NCI-H1417 treated with DMSO at 0.1 percent for 48 hours (cell line): ENCODE measurements at regions not wholly inside any gene's neighbourhood (a gene's known extent, or its start where the extent isn't known, plus 50 kb on each side); places are given as distances from the start of the nearest gene placed in this dataset.
"Not testable (repeated sequence)": the region's sequence is repeated elsewhere in the genome, so short reads cannot be mapped to it uniquely, and the experiment has no call there.

Experiments
- DNase-seq: peaks from one replicate; lab custom pipeline; 2025; lab: John Stamatoyannopoulos, UW

DNA sequence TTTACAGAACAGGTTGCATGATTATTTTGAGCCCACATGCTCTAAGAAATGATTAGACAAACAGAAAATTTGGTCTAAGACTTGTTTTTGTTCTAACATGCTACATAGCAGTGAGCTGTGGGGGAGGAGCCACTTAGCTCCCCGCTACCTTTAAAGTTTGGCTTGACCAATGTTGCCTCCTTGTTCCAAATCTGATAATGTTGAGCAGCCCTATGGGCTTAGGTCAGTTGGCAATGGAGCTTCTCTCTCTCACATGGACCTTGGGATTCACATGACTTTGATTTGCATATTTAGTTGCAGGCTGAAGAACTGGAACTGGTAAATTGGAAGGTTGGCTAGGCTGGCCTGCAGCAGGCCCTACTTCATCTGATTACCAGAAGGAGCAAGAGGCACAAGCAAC is 116.4 kb downstream of the EBLN2 start:
- no peak for DNase-seq

DNA sequence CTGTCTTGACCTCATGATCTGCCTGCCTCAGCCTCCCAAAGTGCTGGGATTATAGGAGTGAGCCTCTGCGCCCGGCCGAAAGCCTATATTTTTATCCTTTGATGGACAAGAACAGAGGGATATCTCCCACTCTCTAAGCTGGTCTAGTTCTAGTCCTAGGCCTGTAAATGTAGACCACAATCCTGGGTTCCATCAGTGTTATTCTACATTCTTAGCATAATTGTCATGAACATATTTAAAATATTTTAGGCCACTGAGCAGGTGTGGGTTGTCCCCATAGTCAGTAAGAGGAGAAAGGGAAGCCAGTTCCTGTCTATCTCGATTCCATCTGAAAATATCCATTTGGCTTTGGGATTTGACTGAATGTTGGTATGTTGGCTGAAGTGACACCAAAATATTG is 118.1 kb downstream of the EBLN2 start:
- no peak for DNase-seq

GRCh38 chr3:73186741-73187140 is 125.3 kb downstream of the EBLN2 start:
- DNase-seq, result no peak

DNA sequence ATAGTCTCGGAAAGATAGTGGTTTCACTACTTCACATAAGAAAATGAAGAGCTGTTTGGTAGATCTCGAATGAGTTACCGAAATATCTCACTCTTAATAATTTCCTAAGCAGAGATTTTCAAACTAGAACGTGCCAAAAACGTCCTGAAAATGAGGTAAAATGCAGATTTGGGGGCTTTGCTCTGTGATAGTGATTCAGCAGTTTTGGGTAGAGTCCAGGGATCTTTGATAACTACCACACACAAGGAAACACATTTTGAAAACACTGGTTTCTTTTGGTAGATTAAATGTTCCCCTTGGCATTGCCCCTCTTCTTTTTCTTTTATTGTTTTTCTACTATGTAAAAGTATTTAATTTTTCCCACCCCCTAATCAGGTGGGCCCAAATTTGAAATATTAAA is 125.9 kb downstream of the EBLN2 start:
- DNase-seq, result no peak

DNA sequence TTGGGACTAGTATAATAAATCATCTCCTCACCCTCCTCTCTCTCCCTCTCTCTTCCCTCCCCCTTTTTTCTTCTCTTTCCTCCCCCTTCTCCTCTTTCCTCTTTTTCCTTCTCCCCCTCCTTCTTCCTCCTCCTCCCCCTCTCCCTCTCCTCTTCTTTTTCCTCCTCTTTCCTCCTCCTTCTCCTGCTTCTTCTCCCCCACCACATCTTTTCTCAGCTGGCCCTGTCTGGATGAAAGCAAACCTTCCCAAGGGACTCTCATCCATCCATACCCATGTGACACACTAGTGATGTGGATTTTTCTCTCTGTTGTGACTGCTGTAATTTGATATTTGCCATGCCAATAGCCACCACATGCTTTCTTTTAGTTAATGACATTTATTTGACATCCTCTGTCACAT is 127.2 kb downstream of the EBLN2 start:
- DNase-seq, result no peak

DNA sequence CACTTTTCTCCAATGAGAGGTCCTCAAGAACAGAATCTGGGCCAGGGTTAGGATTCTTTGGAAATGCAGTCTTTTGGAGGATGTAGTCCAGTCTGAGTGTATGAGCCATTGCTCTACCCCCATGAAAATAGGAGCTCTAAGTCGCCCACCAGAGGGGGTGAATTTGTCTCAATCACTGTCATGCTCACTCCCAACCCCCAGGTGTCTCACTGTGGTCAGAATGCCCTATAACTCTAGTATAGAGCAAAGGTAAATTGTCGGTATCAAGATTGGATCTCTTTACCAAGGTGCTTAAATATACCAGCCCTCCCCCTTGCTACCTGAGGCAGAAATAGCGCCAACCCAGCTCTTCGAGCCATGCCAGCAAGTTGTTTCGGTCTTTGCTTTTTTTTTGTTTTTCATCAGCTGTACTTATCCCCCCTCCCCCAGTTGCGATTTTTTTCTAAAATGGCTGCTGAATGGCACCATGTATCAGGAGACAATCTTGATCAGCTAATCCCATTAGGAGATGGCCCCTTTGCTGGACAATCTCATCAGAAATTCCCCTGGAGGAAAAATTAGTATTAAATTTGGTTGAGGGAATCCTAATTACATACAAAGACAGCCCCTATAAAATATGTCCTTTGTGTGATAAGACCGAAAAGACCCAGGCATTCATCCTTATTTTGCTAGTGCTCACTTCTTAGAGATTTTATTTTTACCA is 130.7 kb downstream of the EBLN2 start:
- DNase-seq, result no peak

GRCh38 chr3:73193943-73194342 is 132.5 kb downstream of the EBLN2 start:
- DNase-seq, result not testable (repeated sequence)

DNA sequence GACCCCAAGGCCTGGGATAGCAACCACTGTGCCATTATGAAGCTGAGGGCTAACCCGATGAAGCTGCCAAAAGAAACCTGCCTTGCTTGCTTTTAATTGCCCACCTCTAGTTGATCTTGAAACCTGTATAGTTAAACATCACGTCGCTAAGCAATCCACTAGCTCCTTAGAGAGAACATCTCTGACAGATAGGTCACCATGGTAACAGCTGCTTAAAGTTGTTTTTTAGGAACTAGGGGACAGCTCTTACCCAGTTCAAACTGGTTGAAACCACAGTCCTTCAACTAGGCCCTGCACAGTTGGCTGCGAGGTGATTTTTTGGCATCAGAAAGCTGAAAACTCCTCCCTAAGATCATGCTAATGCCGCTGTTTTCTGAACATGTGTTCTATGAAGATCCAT is 135.7 kb downstream of the EBLN2 start:
- DNase-seq, result no peak

DNA sequence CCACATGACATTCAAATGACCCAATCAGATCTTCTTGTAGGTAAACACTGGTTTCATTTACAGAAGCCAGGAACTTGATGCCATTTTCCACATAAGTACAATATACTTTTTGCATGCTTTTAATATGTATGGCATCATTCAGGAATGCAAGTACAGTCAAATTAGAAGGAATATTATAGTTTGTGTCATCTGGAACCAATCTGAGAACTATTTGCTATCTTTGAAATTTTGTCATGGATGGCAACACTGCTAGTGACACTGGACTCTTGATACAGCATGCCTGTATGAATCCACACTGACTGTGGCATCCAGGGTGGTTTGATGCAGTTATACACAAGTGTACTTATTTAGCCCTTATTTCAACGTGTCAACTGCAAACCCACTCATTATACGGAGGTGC is 141.6 kb downstream of the EBLN2 start:
- no peak for DNase-seq

- no peak for DNase-seq
Measured at GRCh38 chr3:73203633-73204032, 142.2 kb downstream of the EBLN2 start.

GRCh38 chr3:73204841-73205240 is 143.4 kb downstream of the EBLN2 start:
- no peak for DNase-seq

DNA sequence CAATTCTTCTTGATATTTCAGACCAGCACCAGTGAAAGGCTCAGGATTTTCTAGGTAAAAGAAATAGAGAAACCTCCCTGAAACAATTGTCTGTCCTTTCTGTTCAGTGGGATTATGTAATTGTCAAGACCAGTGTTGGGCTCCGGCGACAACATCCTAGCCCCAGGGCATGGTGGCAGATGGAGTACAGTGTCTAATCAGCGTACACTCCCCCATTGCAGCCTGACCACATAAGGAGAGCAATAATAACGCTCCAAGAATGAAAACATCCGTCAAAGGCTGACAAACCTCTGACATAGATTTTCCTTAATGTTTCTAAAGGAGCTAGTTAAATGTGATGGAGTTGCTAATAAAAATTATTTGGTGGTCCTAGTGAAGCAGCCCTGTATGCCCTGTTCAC is 144.6 kb downstream of the EBLN2 start:
- DNase-seq, result no peak

- no peak for DNase-seq
Measured at GRCh38 chr3:73207946-73208440, 146.5 kb downstream of the EBLN2 start.

- DNase-seq, result no peak
Measured at GRCh38 chr3:73210759-73211158, 149.3 kb downstream of the EBLN2 start.

DNA sequence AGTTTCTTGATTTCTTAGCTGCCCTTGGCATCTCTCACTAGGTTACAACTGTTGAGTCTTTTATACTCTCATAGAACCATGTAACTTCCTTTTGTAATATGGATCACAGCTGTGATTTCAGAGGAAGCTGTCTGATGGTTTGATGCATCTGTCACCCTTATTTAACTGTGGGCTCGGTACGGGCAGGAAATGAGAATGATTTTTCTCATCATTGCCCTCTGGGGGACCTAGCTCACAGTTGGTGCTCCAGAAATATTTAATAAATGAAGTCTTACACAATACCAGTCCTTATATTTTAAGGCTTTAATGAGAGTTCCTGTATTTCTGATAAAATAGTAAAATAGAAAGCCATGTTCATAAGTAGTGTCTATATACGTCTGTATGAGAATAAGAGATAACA is 151.2 kb downstream of the EBLN2 start:
- DNase-seq, result no peak

GRCh38 chr3:73213896-73214295 is 152.4 kb downstream of the EBLN2 start:
- no peak for DNase-seq

DNA sequence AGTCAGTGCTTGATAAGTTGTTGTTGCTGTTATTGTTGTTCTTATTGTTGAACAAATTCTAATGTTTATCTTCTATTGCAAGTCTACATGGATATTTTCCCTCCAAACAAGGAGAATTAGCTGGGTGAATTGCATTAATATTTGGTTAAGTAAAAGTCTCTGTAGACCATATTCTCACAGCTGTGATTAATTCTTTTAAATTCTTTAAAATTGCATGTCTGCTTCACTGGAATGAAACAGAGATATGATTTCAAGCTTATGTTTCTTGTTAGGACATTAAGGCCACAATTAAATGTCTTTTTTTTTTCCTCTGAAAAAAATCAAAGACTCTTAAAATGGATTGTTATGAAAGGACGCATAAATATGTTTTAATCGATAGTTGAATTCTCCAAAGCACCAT is 153.4 kb downstream of the EBLN2 start:
- no peak for DNase-seq

DNA sequence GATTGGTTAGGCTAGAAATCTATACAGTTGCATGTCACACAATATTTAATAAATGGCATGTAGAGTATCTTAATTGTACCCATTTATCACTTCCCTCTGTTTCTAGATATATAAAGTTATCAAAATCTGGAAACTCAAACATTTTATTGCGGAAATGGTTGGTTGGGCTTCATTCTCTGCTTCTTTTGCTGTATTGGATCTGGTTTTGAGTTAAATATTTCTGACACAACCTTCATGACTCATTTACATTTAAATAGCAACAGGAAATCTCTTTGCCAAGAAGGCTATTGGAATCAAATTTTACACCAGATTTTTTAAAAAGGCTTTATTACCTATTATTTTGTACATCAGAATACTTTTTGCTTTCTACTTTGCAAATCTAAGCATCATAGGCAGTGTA is 153.8 kb downstream of the EBLN2 start:
- DNase-seq, result no peak

DNA sequence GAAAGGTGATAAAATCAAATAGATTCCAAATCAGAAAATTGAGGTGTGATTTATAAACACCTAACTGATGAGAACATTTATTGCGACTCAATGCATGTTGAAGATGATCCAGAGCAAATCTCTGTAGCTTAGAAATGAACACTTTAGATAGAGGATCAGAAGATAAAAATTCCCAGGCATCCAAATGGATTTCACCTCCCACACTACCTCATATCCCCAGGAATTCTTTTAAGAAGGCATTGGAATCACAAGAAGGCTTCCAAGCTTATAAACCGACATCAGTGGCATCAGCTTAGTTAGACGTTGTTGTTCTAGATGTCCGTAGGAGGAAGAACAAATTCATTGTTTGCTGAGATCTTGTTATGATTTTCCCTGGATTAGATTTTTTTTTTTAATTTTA is 154.4 kb downstream of the EBLN2 start:
- no peak for DNase-seq

DNA sequence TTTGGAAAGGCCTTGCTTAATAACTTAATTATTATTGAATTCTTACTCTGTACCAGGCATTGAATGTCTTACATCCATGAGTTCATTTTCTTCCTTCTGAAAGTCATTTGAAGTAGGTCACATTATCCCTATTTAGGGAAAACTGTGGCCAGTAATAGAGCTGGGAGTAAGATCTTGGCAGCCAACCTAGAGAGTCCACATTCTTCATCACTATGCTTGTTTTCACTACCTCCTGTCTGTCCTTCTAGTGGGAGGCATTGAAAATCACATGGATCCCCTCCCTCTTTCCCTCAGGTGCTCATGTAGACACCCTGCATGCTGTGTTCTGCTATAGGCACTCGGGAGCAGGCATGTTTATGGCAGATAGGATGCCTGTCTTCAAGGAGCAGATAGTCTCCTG is 154.9 kb downstream of the EBLN2 start:
- DNase-seq, result no peak

DNA sequence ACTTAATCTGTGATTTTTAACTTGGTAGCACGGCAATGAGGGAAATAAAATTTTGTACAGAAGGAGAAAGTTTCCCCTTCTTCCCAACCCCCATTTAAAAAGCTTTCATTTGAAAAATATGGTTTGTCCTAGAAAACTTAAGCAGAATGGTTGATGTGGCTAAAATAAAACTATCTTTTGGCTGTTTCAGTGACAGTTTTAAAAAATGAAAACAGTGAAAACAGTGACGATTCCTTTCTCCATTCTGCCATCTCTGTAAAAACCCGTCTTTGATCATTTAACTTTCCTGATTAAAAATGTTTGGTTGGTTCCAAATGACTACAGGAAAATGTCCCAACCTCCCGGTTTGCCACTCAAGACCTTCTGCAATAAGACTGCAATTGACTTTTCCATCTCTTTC is 160.7 kb downstream of the EBLN2 start:
- DNase-seq, result no peak

- no peak for DNase-seq
Measured at GRCh38 chr3:73225146-73225855, 163.8 kb downstream of the EBLN2 start.

DNA sequence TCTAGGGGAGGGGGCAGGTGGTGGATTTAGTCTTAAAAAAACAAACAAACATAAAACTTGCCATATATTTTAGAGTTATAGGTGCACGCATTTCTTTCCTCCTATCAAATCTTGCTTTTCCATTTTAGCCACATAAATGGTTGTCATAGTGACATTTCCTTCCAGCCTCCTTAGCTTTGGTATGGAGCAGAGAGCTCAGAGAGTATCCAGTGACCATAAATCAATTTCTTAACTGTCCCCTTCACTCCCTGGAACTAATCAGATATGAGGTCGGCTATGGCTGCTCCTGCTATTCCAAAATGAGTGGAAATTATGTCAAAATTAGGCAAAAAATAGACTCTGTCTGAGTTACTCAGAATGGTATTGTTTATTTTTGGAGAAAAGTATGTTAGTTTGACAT is 164.5 kb downstream of the EBLN2 start:
- DNase-seq, result no peak

DNA sequence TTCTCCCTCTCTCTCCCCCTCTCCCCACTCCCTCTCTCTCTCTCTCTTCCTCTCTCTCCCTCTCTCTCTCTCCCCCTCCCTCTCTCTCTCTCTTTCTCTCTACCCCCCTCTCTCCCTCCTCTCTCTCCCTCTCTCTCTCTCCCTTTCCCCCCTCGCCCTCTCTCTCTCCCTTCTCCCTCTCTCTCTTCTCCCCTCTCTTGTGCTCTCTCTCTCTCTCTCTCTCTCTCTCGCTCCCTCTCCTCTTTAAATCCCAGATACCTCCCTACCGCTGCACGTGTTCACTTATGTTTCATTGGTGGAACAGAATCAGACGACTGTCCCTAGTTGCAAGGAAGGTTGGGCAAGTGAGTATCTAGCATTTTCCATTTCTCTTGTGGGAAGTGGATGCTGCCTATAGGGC is 166.5 kb downstream of the EBLN2 start:
- no peak for DNase-seq
